Fibroblast of lung (primary cell): ENCODE measurements at regions not wholly inside any gene's neighbourhood (a gene's known extent, or its start where the extent isn't known, plus 50 kb on each side); places are given as distances from the start of the nearest gene placed in this dataset.

Source experiments
- DNase-seq, 2 donors: peaks; one replicate each; pipeline versions ENCODE4 v3.0.0 to v3.0.0-alpha.2; 2010; ENCODE audit warnings: low read depth in 2 of 2
- H2AFZ ChIP-seq: 2 replicates; pipeline ENCODE4 v1.5.1; 2012; ENCODE audit warnings: low read length, control low read depth, inconsistent platforms
- H3K27ac ChIP-seq: 2 replicates; pipeline ENCODE4 v1.5.1; 2011; ENCODE audit warnings: low read length, control low read depth; ENCODE audit not compliant: insufficient read depth
- H3K27me3 ChIP-seq: 2 replicates; pipeline ENCODE4 v1.5.1; 2011; ENCODE audit warnings: mild to moderate bottlenecking, low read length; ENCODE audit not compliant: control insufficient read depth, insufficient read depth
- H3K36me3 ChIP-seq: 2 replicates; pipeline ENCODE4 v1.5.1; 2011; ENCODE audit warnings: low read length; ENCODE audit not compliant: control insufficient read depth, insufficient read depth
- H3K4me1 ChIP-seq: 2 replicates; pipeline ENCODE4 v1.5.1; 2011; ENCODE audit warnings: low read length; ENCODE audit not compliant: control insufficient read depth, insufficient read depth; ENCODE audit errors: extremely low read depth
- H3K4me2 ChIP-seq: 2 replicates; pipeline ENCODE4 v1.5.1; 2011; ENCODE audit warnings: low read length, control low read depth; ENCODE audit not compliant: insufficient read depth; ENCODE audit errors: extremely low read depth
- H3K4me3 ChIP-seq, 4 experiments: fragments of 200-600 bp in 1 of 4; sonication (generic) in 1 of 4; replicated peaks in 1 of 4; 2 replicates each; pipeline ENCODE4 v1.5.1; 2011 to 2016; ENCODE audit warnings: low read length in 4 of 4, low read depth in 3 of 4, mild to moderate bottlenecking in 3 of 4, control low read depth in 2 of 4, inconsistent platforms in 1 of 4, mixed read lengths in 1 of 4; ENCODE audit not compliant: insufficient read depth in 1 of 4; ENCODE audit errors: control extremely low read depth in 1 of 4
- H3K79me2 ChIP-seq: 2 replicates; pipeline ENCODE4 v1.5.1; 2012; ENCODE audit warnings: mild to moderate bottlenecking, low read length, inconsistent platforms; ENCODE audit not compliant: control insufficient read depth, insufficient read depth
- H3K9ac ChIP-seq: 2 replicates; pipeline ENCODE4 v1.5.1; 2011; ENCODE audit warnings: mild to moderate bottlenecking, low read length, control low read depth; ENCODE audit not compliant: insufficient read depth
- H3K9me3 ChIP-seq: 2 replicates; pipeline ENCODE4 v1.5.1; 2012; ENCODE audit warnings: low read depth, low read length; ENCODE audit not compliant: control insufficient read depth, insufficient read depth
- H4K20me1 ChIP-seq: 2 replicates; pipeline ENCODE4 v1.5.1; 2011; ENCODE audit warnings: low read length; ENCODE audit not compliant: control insufficient read depth, insufficient read depth; ENCODE audit errors: extremely low read depth
- CTCF ChIP-seq, 2 donors: IDR thresholded peaks in 1 of 2; conservative IDR thresholded peaks in 1 of 2; 1 replicate in 1 of 2; 2 replicates in 1 of 2; pipeline ENCODE4 v1.5.1; 2011 to 2012; ENCODE audit warnings: low read length in 2 of 2, control low read depth in 1 of 2, inconsistent platforms in 1 of 2, low read depth in 1 of 2, mild to moderate bottlenecking in 1 of 2
- EZH2 ChIP-seq: IDR thresholded peaks from 2 replicates; pipeline ENCODE4 v1.5.1; 2012; ENCODE audit warnings: low read length, control low read depth, mild to moderate bottlenecking; ENCODE audit errors: missing control alignments

GRCh38 chr3:55270976-55271375 is 216.1 kb downstream of the WNT5A start:
- TF ChIP-seq EZH2 (no peak), CTCF (conservative IDR thresholded peaks at IDR 0.05 in 1 of 2, IDR thresholded peaks at IDR 0.05 in 1 of 2; ENCODE audit: low read depth in 1 of 2, low read length in 2 of 2) (no peak)
- peak in 1 of 2 donors; percentile 68 for DNase-seq
- Histone ChIP-seq H3K27ac (no peak overlapping the region), H3K4me3 (no peak overlapping the region), H3K79me2 (no peaks in the 10 kb centered on the region), H3K36me3 (no peaks in the 10 kb centered on the region), H3K27me3 (no peaks in the 10 kb centered on the region), H2AFZ (no peak overlapping the region), H3K4me2 (no peak overlapping the region), H4K20me1 (no peaks in the 10 kb centered on the region), H3K9me3 (no peaks in the 10 kb centered on the region), H3K4me1 (peaks cover 5% of the 10 kb centered on the region), H3K9ac (no peak overlapping the region)

GRCh38 chr3:55269636-55270035 is 217.5 kb downstream of the WNT5A start:
- no peaks in the 10 kb centered on the region for H3K9me3 ChIP-seq
- no peak overlapping the region for H3K4me2 ChIP-seq
- H2AFZ ChIP-seq, result no peak overlapping the region
- H3K36me3 ChIP-seq, result no peaks in the 10 kb centered on the region
- no peaks in the 10 kb centered on the region for H4K20me1 ChIP-seq
- H3K9ac ChIP-seq, result no peak overlapping the region
- DNase-seq, result no peak
- H3K27me3 ChIP-seq, result no peaks in the 10 kb centered on the region
- no peak overlapping the region for H3K4me3 ChIP-seq
- no peaks in the 10 kb centered on the region for H3K79me2 ChIP-seq
- H3K27ac ChIP-seq, result no peak overlapping the region
- peaks cover 8% of the 10 kb centered on the region for H3K4me1 ChIP-seq
- TF ChIP-seq CTCF (conservative IDR thresholded peaks at IDR 0.05 in 1 of 2, IDR thresholded peaks at IDR 0.05 in 1 of 2; ENCODE audit: low read depth in 1 of 2, low read length in 2 of 2) (no peak), EZH2 (no peak)

- H3K4me2 ChIP-seq, result no peak overlapping the region
- no peak overlapping the region for H3K9ac ChIP-seq
Measured at GRCh38 chr3:55269096-55269495, 218.0 kb downstream of the WNT5A start.

More at GRCh38 chr3:55269096-55269495, 218.0 kb downstream of the WNT5A start:
- H2AFZ ChIP-seq, result no peak overlapping the region
- H3K79me2 ChIP-seq, result no peaks in the 10 kb centered on the region
- H3K27ac ChIP-seq, result no peak overlapping the region
- H3K4me1 ChIP-seq, result peaks cover 10% of the 10 kb centered on the region
- no peaks in the 10 kb centered on the region for H4K20me1 ChIP-seq
- no peak overlapping the region for H3K4me3 ChIP-seq
- no peak for DNase-seq
- H3K36me3 ChIP-seq, result no peaks in the 10 kb centered on the region
- no peaks in the 10 kb centered on the region for H3K27me3 ChIP-seq
- TF ChIP-seq EZH2 (no peak), CTCF (conservative IDR thresholded peaks at IDR 0.05 in 1 of 2, IDR thresholded peaks at IDR 0.05 in 1 of 2; ENCODE audit: low read depth in 1 of 2, low read length in 2 of 2) (no peak)
- H3K9me3 ChIP-seq, result no peaks in the 10 kb centered on the region
